Tibial nerve (tissue), 4 donors: ENCODE measurements at regions not wholly inside any gene's neighbourhood (a gene's known extent, or its start where the extent isn't known, plus 50 kb on each side); places are given as distances from the start of the nearest gene placed in this dataset.

Experiments used
- DNase-seq, 2 donors: peaks; one replicate each; pipeline ENCODE4 v3.0.0-alpha.2; 2019; ENCODE audit warnings: low spot score in 2 of 2
- H3K27ac ChIP-seq, 4 donors: fragments of 200-600 bp; sonication (generic) in 3 of 4; one replicate each; pipeline ENCODE4 v1.5.1; 2017 to 2019; ENCODE audit warnings: mild to moderate bottlenecking in 1 of 4
- H3K27me3 ChIP-seq, 2 donors: fragments of 200-600 bp; sonication (generic) in 1 of 2; one replicate each; pipeline versions ENCODE4 v1.5.1 to v1.6.0; 2017 to 2019
- H3K36me3 ChIP-seq, 3 donors: fragments of 200-600 bp; sonication (generic); one replicate each; pipeline ENCODE4 v1.5.1; 2018 to 2019
- H3K4me1 ChIP-seq, 4 donors: fragments of 200-600 bp; sonication (generic) in 3 of 4; one replicate each; pipeline ENCODE4 v1.5.1; 2017 to 2019
- H3K4me3 ChIP-seq, 4 donors: fragments of 200-600 bp; sonication (generic) in 3 of 4; one replicate each; pipeline ENCODE4 v1.5.1; 2017 to 2019; ENCODE audit warnings: mild to moderate bottlenecking in 1 of 4, moderate library complexity in 1 of 4
- H3K9me3 ChIP-seq, 4 donors: fragments of 200-600 bp; sonication (generic) in 3 of 4; one replicate each; pipeline ENCODE4 v1.5.1; 2017 to 2019
- EP300 ChIP-seq, 2 donors: sonication (generic); formaldehyde crosslinking; IDR thresholded peaks; one replicate each; pipeline ENCODE4 v1.6.1; 2017; ENCODE audit warnings: antibody characterized with exemption in 2 of 2, mild to moderate bottlenecking in 1 of 2
- POLR2A ChIP-seq, 2 donors: fragments of 450-650 bp; IDR thresholded peaks; one replicate each; pipeline ENCODE4 v1.6.1; 2017; ENCODE audit warnings: antibody characterized with exemption in 2 of 2, mild to moderate bottlenecking in 2 of 2, moderate library complexity in 2 of 2
- WGBS, 2 donors: methylation state at CpG; one replicate each; pipeline ENCODE4 v1.1.5; 2018; 5-methylcytosine and 5-hydroxymethylcytosine counted together
- TF ChIP-seq, protein P1 (sequence below), 5 experiments: fragments of 200-600 bp in 3 of 5; fragments of 450-650 bp in 2 of 5; sonication (generic) in 3 of 5; IDR thresholded peaks; one replicate each; pipeline ENCODE4 v1.5.1; 2016 to 2019; ENCODE audit warnings: antibody characterized with exemption in 5 of 5, mild to moderate bottlenecking in 3 of 5, moderate library complexity in 2 of 5

DNA sequence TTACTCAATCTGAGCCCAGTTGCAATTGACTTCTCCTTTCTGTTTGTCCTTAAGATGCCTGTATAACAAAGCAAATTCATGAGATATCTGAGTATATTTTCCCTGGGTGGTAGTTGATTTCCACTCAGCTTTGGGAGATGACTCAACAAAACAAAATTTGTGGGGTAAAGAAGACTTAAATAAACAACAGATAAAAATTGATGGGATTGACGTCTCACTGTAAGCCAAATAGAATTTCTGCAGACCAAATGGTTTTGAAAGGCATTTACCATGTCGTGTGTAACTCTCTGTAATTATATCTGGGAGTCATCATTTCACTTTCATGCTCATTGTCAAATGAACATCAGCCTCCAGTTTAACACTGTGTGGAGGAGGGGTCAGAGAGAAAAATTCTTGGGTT lies 255.4 kb upstream of the MYO3A start:
- DNase-seq = no peak
- no peak overlapping the region for H3K27ac ChIP-seq
- H3K4me1 ChIP-seq = peaks cover 0 to 12% (median 0%) of the 10 kb centered on the region in 4 donors
- H3K27me3 ChIP-seq = no peaks in the 10 kb centered on the region
- TF ChIP-seq, protein P1, sequence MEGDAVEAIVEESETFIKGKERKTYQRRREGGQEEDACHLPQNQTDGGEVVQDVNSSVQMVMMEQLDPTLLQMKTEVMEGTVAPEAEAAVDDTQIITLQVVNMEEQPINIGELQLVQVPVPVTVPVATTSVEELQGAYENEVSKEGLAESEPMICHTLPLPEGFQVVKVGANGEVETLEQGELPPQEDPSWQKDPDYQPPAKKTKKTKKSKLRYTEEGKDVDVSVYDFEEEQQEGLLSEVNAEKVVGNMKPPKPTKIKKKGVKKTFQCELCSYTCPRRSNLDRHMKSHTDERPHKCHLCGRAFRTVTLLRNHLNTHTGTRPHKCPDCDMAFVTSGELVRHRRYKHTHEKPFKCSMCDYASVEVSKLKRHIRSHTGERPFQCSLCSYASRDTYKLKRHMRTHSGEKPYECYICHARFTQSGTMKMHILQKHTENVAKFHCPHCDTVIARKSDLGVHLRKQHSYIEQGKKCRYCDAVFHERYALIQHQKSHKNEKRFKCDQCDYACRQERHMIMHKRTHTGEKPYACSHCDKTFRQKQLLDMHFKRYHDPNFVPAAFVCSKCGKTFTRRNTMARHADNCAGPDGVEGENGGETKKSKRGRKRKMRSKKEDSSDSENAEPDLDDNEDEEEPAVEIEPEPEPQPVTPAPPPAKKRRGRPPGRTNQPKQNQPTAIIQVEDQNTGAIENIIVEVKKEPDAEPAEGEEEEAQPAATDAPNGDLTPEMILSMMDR (IDR thresholded peaks at IDR 0.05) = no peak
- TF ChIP-seq EP300 (IDR thresholded peaks at IDR 0.05) (no peak), POLR2A (IDR thresholded peaks at IDR 0.05) (no peak)
- H3K36me3 ChIP-seq = no peaks in the 10 kb centered on the region
- 30 to 46% methylated on average over 2 of the region's 2 CpGs for WGBS, 2 donors
- H3K9me3 ChIP-seq = peaks cover 0 to 4% (median 0%) of the 10 kb centered on the region in 4 donors
- H3K4me3 ChIP-seq = no peak overlapping the region

DNA sequence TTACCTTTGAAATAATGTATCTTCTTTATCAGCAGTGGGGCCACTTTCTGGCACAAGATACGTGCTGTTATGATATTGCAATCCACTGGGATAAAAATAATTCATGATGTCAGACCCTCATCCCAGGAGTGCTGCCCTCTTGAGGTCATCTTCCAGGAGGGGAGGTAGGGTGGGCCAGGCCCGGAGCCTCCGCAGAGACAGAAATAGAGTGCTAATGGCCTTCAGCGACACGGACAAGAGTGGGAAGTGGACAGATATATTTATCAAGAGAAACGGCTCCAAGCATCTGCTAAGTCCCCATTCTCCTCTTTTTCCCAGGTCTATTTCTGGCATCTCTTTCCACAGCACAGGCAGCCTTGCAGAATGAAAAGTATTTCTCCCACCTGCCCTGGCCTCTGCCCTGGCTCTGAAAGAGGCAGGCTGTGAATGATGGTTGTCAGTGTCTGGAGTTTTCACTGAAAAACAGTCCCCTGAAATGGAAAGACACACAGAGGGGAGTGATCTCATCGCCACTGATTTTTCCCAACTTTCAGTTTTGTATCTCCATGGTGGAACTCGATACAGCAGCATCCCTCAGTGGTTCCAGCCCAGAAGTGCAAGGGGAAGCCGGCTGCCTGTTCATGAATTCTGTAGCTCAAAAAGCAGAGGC lies 251.7 kb upstream of the MYO3A start:
- Histone ChIP-seq H3K9me3 (no peaks in the 10 kb centered on the region), H3K36me3 (no peaks in the 10 kb centered on the region), H3K27me3 (no peaks in the 10 kb centered on the region), H3K4me3 (peak overlapping the region in 2 of 4 donors; percentile 19 to 35), H3K27ac (no peak overlapping the region), H3K4me1 (peaks cover 0 to 12% (median 0%) of the 10 kb centered on the region in 4 donors)
- WGBS, 2 donors = 28 to 33% methylated on average over 9 of the region's 9 CpGs
- DNase-seq = no peak
- TF ChIP-seq, protein P1 (IDR thresholded peaks at IDR 0.05) = peak in 3 of 5 experiments; percentile 9 to 29 (median 19)
- no peak for TF ChIP-seq EP300 (IDR thresholded peaks at IDR 0.05)

DNA sequence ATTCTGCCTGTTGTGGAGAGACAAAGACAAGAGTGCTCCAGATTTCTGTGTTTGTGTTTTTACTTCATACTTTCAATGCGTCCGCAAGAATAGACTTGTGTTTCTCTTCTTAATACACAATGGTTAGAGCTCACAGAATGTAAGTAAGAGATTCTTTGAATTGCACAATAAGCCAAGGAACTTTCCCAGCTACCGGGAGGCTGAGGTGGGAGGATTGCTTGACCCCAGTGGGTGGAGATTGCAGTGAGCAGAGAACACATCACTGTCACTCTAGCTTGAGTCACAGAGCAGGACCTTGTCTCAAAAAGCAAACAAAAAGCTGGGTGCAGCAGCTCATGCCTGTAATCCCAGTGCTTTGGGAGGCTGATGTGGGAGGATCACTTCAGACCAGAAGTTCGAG lies 250.7 kb upstream of the MYO3A start:
- 54 to 56% methylated on average over 4 of the region's 4 CpGs for WGBS, 2 donors
- no peaks in the 10 kb centered on the region for H3K36me3 ChIP-seq
- H3K27me3 ChIP-seq = no peaks in the 10 kb centered on the region

DNA sequence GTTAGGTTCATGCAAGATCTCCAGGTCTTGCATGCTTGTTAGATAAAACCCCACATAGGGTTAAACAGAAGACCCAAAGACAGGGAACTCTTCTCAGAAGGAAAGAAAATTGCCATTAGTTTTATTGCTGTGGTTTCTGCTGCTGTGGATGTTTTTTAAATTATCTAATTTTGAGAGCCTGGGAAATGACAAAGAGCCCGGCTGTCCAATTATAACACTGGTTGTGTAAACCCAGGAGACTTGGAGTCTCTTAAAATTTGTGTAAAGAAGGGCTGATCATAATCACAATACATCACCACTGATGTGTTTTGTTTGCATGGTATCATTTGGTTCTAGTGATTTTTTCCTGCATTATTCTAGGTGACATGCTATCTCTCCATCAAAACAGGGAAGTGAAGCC lies 246.5 kb upstream of the MYO3A start:
- WGBS, 2 donors = 54 to 58% methylated on average over 1 of the region's 1 CpG
- H3K4me3 ChIP-seq = no peak overlapping the region
- no peaks in the 10 kb centered on the region for H3K27me3 ChIP-seq
- peaks cover 0 to 3% (median 0%) of the 10 kb centered on the region in 4 donors for H3K4me1 ChIP-seq
- H3K27ac ChIP-seq = no peak overlapping the region
- no peaks in the 10 kb centered on the region for H3K36me3 ChIP-seq
- DNase-seq = no peak
- H3K9me3 ChIP-seq = no peaks in the 10 kb centered on the region
- TF ChIP-seq EP300 (IDR thresholded peaks at IDR 0.05) (no peak), POLR2A (IDR thresholded peaks at IDR 0.05) (no peak)
- TF ChIP-seq, protein P1 (IDR thresholded peaks at IDR 0.05) = no peak

More for the DNA sequence above, 250.7 kb upstream of the MYO3A start:
- Histone ChIP-seq H3K4me1 (peaks cover 0 to 12% (median 0%) of the 10 kb centered on the region in 4 donors), H3K4me3 (no peak overlapping the region), H3K27ac (no peak overlapping the region), H3K9me3 (no peaks in the 10 kb centered on the region)
- no peak for TF ChIP-seq EP300 (IDR thresholded peaks at IDR 0.05)
- TF ChIP-seq POLR2A (IDR thresholded peaks at IDR 0.05) = no peak
- TF ChIP-seq, protein P1 (IDR thresholded peaks at IDR 0.05) = no peak
- DNase-seq = no peak

DNA sequence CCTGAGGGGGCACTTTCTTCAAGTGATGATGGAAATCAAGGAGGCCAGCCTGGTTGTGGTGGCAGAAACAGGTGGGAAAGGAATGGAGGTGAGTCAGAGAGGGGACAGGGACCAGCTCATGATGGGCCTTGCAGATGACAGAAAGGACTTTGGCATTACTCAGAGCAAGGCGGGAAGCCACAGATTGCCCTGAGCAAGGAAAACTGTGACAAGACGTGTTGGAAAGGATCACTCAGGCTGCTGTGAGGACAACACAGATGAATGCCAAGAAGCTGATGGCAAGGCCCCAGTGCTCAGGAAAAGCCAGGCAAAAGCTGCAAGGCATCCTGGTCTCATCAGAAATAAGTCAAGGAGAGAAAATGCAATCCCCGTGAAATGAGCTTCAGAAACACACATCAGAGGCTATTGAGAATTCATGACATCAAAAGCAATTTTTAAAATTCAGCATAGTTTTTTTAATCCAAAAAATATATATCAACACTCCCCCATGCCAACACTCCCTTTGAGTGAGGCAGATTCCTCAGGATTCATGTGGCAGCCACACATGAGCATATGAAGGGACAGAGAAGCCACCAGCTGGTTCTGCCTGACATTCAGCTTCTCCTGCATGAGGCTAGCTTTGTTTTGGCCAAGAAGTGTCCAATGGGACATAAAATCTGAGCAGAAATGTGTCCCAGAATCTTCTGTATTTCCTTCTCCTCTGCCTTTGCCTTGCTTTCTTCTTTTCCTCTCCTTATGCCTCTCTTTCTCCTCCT lies 244.5 kb upstream of the MYO3A start:
- Histone ChIP-seq H3K36me3 (no peaks in the 10 kb centered on the region), H3K4me1 (no peaks in the 10 kb centered on the region), H3K9me3 (no peaks in the 10 kb centered on the region), H3K27me3 (no peaks in the 10 kb centered on the region), H3K27ac (no peak overlapping the region), H3K4me3 (no peak overlapping the region)
- TF ChIP-seq, protein P1 (IDR thresholded peaks at IDR 0.05) = no peak
- TF ChIP-seq POLR2A (IDR thresholded peaks at IDR 0.05) (no peak), EP300 (IDR thresholded peaks at IDR 0.05) (no peak)
- WGBS, 2 donors = 76 to 83% methylated on average over 3 of the region's 3 CpGs
- no peak for DNase-seq
